HG03439 (cell line): ENCODE measurements at regions not wholly inside any gene's neighbourhood (a gene's known extent, or its start where the extent isn't known, plus 50 kb on each side); places are given as distances from the start of the nearest gene placed in this dataset.
A peak's percentile ranks its signal among the peaks of the same experiment; 100 is the strongest.

Source experiments
- ATAC-seq: cut with Tn5 transposase; IDR thresholded peaks from one replicate; pipeline ENCODE4 v1.9.1; 2021; ENCODE audit warnings: mild to moderate bottlenecking, moderate library complexity; ENCODE audit not compliant: unreplicated experiment

DNA sequence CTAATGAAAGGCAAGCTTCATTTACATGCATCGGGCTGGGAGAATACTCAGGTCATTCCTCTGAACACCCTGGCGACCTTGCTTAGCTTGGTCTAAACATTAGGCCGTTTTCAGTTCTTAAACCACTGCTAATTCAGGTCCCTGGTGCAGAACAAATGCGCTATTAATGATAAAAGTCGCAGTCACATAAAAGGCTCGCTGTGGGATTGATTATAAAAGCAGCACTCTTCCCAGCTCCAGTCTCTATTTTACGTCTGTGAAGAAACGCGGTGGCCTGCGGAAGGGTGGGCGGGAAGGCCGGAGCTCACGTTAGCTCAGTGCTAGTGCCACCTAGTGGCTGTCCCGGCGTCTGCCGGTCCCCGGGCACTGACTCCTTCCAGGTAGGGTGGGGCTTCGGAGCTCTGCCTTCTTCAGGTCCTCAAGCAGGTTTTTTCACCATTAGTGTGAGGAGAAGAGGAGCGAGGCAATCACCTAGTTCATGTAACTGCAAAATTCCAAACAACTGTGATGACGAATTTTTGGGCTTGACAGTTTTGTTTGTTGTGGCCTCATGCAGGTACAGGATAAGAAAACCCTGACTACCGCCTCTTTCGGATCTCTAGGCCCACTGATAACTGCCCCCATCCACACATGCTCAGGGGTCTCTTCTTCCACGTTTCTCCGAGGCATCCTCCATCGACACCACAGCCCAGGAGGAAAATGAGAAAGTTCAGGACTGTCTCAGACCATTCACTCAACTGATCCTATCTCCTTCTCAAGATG is 66.5 kb upstream of the CLMP start:
- ATAC-seq, result no peak

DNA sequence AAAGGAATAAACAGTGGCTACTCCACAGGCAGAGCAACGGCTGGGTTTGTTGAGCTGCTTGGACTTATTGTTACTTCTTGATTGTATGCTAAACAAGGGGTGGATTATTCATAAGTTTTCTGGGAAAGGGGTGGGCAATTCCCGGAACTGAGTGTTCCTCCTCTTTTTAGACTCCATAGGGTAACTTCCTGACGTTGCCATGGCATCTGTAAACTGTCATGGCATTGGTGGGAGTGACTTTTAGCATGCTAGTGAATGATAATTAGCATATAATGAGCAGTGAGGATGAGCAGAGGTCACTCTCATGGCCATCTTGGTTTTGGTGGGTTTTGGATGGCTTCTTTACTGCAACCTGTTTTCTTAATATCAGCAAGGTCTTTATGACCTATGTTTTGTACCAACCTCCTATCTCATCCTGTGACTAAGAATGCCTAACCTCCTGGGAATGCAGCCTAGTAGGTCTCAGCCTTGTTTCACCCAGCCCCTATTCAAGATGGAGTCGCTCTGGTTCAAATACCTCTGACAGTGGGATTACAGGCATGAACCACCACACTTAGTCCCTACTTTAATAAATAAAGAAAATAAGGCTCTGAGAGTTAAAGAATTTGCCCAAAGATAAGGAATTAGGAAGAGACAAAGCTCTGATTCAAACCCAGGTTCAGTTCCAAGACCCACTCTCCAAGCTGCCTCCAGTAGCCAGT is 65.6 kb upstream of the CLMP start:
- no peak for ATAC-seq

GRCh38 chr11:123258877-123259276 is 63.8 kb upstream of the CLMP start:
- ATAC-seq, result no peak

GRCh38 chr11:123257370-123257769 is 62.3 kb upstream of the CLMP start:
- no peak for ATAC-seq

DNA sequence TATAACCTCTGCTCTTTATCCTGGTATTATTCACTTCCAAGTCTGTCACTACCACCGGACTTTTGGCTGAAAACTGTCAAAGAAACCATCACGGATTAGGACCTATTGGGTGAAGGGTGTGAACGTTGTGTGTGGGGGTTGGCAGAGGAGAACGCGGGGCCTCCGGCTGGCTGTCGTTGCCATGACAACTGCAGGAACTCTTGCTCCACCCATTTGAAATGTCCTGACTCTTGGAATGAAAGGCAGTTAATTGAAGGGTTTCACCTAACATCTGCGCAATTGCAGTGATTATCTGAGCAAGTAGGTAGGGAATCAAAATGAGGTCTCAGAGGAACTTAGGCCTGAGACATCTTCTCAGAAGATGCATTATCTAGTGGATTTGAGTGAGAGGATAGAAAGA is 60.9 kb upstream of the CLMP start:
- no peak for ATAC-seq

DNA sequence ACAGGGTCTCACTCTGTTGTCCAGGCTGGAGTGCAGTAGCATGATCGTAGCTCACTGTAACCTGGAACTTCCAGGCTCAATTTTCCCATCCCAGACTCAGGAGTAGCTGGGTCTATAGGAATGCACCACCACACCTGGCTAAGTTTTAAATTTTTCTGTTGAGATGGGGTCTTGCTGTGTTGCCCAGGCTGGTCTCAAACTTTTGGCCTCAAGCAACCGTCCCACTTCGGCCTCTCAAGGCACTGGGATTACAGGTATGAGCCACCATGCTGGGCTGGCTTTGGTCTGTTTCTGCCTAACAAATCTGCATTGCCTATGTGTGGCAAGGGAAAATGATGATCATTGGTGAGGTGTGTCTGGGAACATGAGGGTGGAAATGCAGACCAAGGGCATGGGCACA is 59.3 kb upstream of the CLMP start:
- ATAC-seq, result no peak

DNA sequence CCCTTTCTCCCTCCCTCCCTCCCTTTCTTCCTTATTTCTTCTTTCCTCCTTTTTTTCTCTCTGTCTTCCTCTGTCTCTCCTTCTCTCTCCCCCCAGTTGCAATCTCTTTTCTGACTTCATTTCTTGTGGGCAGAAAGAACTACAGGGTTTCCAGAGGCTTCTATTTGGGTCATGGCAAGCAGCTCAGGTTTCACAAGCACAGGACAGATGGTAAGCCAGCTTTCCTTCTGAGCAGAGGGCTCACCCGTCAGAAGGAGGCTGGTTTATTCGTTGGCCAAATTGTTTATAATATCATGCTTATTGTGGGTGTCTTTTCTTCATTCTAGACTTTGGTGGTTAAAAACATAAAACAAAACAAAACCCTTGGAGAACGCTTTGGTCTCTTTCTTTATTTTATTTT is 58.9 kb upstream of the CLMP start:
- ATAC-seq, result no peak

- ATAC-seq, result no peak
Measured at GRCh38 chr11:123253223-123253622, 58.2 kb upstream of the CLMP start.

DNA sequence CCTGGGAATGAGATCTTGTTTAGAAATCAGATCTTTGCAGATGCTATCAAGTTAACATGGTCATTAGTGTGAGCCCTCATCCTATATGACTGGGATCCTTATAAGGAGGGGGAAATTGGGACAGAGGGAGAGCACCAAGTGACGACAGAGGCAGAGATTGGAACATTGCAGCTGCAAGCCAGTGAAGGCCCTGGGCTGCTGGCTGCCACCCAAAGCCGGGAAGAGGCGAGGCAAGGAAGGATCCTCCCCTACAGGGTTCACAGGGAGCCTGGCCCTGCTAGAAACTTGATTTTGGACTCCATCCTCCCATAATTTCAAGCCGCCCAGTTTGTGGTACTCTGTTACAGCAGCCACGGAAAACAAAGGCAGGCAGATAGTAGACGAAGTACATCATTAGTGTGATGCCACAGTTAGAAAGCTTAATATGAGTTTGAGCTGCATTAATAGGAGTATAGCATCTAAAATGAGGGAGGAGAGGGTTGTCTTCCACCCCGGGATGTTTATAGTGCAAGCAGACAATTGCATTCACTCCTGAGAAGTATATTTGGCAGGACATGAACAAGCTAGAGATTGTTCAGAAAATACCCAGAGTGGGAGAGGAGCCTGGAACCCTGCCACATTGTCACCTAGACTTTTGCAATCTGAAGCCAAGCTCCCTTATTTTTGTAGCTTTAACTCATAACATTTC is 56.8 kb upstream of the CLMP start:
- no peak for ATAC-seq

DNA sequence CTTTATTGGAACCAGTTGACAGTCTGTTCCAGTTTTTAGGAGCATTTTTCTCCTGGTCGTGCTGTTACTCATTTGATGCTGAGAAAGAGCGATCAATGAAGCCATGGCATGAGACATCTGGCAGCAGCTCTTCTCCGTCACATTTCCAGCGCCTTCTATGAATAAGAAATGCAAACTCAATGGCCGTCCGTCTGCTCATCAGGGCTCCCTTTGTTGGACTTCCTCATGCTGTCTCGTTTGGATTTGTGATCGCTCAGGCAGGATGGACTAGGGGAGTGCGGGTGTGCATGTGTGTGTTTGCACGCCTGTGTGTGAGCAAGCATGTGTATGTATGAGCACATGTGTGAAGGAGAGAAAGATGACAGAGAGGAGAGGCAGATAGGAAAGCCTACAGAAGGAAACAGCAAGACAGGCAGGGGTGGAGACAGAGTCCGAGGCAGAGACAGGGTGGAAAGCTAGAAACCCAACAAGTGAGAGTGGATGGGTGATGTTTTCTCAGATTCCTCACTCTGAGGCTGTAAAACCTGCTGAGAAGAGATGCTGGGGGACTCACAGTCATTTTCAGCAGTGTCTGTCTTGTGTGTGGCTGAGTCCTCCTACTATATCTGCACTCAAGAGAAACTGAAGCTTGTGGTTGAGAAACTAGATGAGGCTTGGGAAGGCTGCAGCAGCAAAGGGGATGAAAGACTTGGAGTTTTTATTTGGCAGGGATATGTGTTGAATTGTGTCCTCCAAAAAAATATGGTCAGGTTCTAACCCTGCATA is 56.0 kb upstream of the CLMP start:
- no peak for ATAC-seq

DNA sequence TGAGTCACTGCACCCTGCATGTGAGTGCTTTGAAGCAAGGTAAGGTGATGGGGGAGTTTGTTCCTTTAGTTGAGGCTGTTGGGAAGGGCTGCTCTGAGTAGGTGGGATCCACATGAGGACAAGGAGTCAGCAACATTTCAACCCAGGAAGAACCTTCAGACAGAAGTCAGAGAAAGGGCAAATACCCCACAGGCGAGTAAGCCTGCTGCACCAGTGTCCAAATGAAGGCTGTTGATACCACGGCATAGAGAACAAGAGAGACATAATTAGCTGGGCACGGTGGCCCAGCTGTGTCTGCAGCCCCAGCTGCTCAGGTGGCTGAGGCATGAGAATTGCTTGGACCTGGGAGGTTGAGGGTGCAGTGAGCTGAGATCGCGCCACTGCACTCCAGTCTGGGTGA is 54.3 kb upstream of the CLMP start:
- no peak for ATAC-seq

GRCh38 chr11:123247813-123248379 is 52.8 kb upstream of the CLMP start:
- ATAC-seq, result no peak

DNA sequence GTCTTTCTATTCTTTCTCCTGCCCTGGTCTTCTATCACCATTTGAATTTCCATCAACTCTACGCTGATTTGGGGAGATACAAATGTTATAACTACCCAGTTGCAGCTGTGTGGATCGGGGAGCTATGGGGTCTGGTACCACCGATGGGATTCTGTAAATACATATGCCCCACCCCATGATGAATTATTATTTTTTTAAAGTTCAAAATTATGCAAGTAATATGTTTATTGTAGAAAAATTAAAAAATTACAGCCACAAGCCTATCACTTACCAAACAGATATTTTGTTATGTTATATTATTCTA is 52.4 kb upstream of the CLMP start:
- no peak for ATAC-seq

- ATAC-seq, result peak; percentile 77
Measured at GRCh38 chr11:123246749-123247495, 51.9 kb upstream of the CLMP start.

GRCh38 chr11:123245567-123245966 is 50.5 kb upstream of the CLMP start:
- no peak for ATAC-seq
